H1 (cell line): ENCODE measurements at regions not wholly inside any gene's neighbourhood (a gene's known extent, or its start where the extent isn't known, plus 50 kb on each side); places are given as distances from the start of the nearest gene placed in this dataset.

Experiments
- CREB1 ChIP-seq: IDR thresholded peaks from 2 replicates; pipeline ENCODE4 v1.6.1; 2012; ENCODE audit warnings: inconsistent platforms
- GTF2F1 ChIP-seq: IDR thresholded peaks from 2 replicates; pipeline ENCODE4 v1.6.1; 2012; ENCODE audit warnings: low read depth, low read length, improper control_type of control experiment, borderline replicate concordance
- KDM1A ChIP-seq: fragments of 200-600, 300-600 bp; sonication (generic); IDR thresholded peaks from 2 replicates; pipeline ENCODE4 v1.7.1; 2016; ENCODE audit warnings: mild to moderate bottlenecking, low read length, borderline replicate concordance
- KDM5A ChIP-seq: fragments of 200-600 bp; IDR thresholded peaks from 2 replicates; pipeline ENCODE4 v1.7.1; 2012; ENCODE audit warnings: mild to moderate bottlenecking, low read length, inconsistent platforms, mixed read lengths
- RFX5 ChIP-seq: IDR thresholded peaks from 2 replicates; pipeline ENCODE4 v1.6.1; 2011; ENCODE audit warnings: low read depth, low read length, improper control_type of control experiment, borderline replicate concordance

DNA sequence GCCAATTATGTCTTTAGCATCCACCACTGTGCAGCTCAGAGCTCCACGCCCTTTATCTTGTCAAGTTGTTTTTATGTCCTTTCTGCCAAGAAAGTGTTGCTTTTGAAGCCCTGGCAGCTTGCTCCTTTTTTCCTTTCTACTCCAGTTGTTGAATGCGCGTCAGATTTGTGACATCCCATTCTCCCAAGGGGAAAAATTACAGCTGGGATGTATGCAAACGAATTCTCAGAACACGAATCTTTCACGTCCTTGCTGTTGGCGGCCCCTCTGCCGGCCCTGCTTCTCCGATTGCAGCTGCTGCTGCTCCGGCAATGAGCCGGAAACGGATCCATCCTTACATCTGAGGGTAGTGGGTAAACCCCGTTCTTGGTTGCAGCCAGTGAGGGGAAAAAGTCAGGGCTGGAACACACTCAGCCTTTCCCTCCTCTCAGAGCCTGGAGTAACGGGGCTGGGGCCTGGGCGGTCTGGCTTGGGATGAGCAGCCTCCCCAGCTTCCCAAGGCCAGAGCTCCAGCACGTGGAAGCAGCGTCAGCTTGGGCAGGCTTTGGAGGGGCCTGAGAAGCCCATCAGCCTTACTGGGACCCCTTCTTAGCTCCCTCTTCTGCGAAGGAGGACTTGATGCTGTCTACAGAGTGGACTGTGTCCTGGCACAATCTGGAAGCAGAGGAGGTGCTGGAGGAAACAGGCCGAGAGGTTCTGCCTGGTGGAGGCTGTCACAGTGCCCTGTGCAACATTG is 79.0 kb upstream of the CHST15 start (continued):
- TF ChIP-seq KDM1A (no peak), GTF2F1 (no peak), KDM5A (no peak), RFX5 (no peak), CREB1 (no peak)
- TF ChIP-seq, all 59 proteins: peak for 0
